ENCODE measurements at regions not wholly inside any gene's neighbourhood (a gene's known extent, or its start where the extent isn't known, plus 50 kb on each side); places are given as distances from the start of the nearest gene placed in this dataset.
"Not testable (repeated sequence)": the region's sequence is repeated elsewhere in the genome, so short reads cannot be mapped to it uniquely, and the experiment has no call there.

DNA sequence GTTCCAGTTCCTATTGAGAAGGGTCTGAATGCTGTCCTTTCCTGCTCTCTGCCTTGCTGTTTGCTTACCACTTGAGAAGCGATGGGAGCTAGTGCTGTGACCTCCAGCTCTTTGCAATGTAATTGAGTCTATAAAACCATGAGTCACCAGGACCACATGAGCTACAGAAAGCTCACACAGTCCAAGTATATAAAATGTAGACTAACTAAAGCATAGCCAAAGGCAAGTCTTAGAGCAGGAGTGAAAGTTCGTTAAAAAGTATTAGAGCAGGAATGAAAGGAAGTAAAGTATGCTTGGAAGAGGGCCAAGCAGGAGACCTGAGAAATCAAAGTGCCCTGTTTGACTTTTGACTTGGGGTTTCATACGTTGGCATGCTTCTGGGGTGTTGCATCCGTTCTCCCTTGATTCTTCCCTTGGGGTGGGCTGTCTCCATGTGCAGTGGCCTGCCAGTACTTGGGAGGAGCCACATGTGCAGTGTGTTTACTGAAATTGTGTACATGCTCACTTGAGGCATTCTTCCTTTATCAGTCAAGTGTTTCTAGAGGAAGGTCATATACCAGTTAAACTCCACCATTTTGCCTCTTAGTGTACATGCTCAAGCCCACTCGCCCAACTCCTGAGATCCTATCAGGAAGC lies 71.3 kb upstream of the KIT start:
- peak; percentile 80 for DNase-seq

DNA sequence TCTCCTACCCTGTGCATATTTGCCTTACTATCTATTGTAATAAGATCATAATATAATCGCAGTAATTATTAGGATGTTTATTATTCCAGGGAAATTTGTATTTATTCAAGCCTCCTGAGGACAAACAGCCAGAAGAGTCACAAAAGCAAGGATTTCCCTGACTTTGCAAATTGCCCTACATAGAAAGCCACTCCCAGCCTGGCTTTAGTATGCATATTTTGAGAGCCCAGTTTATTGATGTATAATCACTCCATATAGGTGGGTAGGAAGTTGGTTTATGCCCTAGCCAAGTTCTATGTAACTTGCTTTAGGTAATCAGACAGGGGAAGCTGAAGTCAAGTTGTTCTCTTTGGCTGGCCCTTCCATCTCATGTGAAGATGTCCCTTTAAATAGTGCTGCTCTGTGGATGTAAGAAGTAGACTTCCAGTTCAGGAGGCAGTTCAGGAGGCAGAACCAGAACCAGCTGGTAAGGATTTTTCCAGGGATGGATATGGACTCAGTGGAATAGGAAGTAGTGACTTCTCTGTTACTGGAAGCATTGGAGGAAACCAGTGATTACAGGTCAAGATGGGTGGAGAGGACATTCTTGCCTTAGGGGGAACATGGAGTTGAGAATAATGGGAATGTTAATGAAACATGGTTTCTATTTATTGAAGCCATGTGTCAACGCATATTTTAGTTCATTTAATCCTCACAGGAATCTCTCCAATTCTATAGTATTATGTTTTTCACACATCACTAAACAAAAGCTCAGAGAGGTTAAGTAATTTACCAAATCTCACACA lies 70.5 kb upstream of the KIT start:
- no peak for DNase-seq

DNA sequence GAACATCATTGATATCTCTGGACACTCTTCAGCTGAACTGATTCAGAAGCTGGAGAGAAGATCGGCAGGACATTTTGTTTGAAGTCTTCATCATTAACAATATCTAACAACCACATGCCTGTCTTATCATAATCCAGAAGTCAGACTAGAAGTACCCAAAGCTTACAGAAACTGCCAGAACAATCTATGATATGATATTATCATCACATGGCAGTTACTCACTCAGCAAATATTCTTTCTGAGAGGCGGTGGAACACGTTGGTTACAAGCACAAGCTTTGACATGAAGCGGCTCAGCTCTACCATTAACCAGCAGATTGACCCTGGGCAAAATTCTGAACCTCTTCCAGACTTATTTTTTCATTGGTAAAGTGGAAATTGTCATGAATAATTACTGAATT lies 69.4 kb upstream of the KIT start:
- DNase-seq = no peak

DNA sequence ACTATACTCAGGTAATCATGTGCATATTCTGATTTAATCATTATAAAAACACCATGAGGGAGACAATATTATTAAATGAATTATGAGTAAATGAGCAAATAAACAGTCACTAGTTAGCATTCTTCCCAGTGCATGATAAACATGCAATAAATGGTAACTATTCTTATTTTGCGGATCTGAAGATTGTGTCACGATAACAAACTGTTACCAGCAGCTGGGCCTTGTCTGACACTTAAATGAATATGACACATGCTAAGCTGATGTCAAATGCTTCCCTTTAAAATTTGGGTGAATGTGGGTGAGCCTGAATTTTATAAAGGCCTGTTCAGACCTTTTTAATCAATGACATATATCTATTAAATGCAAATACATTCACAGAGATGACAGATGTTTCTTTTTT lies 68.2 kb upstream of the KIT start:
- DNase-seq = no peak

DNA sequence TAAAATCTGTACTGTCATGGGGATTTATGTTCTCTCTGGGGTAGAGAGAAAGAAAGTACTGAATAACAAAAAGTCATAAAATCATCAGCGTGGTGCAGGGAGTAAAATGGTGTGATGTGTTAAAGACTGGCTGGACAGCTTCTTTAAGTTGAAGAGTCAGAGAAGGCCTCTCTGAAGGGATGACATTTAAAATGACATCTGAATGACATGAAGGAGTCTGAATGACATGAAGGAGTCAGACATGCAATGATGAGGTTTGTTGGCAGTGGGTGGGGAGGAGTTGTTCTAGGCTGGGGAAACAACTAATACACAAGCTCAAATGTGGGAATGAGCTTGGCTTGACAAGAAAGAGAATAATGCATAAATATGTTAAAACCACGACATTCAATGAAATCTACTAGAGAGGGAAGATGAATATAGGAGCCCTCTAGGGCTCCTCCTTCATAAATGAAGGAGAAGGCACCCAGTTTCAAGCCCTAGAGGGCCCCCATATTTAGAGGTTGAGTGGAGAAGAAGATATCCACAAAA lies 63.9 kb upstream of the KIT start:
- no peak for DNase-seq

DNA sequence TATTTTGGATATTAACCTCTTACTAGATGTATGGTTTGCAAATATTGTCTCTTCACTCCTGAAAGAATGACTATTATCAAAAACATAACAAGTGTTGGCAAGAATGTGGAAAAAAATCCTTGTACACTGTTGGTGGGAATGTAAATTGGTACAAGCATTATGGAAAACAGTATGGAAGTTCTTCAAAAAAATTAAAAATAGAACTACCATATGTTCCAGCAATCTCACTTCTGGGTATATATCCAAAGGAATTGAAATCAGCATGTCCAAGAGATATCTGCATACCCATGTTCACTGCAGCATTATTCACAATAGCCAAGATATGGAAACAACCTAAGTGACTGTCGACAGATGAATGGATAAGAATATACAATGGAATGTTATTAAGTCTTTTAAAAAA lies 61.6 kb upstream of the KIT start:
- no peak for DNase-seq

DNA sequence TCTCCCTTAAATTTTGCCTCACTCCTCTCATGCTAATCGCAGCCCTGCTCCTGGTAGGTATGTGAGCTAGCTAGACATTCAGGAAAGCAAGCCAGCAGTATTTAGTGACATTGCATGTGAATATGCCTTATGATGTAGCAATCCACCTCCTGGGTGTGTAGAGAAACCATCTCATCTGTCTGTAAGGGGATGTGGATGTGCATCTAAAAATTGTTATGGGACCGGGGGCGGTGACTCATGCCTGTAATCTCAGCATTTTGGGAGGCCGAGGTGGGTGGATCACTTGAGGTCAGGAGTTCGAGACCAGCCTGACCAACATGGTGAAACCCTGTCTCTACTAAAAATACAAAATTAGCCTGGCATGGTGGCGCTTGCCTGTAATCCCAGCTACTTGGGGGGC lies 60.1 kb upstream of the KIT start:
- DNase-seq = not testable (repeated sequence)

DNA sequence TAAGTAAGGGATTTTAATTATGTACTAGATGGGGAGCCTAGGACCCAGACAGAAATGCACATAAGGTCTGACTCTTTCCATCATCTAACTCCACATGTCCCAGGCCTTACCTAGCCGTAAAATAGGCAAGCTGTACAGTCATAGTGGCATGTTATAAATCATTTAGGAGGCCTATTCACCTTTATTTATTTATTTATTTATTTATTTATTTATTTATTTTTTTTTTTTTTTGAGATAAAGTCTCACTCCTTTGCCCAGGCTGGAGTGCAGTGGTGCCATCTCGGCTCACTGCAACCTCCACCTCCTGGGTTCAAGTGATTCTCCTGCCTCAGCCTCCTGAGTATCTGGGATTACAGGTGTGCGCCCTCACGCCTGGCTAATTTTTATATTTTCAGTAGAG lies 55.6 kb upstream of the KIT start:
- DNase-seq = not testable (repeated sequence)

DNA sequence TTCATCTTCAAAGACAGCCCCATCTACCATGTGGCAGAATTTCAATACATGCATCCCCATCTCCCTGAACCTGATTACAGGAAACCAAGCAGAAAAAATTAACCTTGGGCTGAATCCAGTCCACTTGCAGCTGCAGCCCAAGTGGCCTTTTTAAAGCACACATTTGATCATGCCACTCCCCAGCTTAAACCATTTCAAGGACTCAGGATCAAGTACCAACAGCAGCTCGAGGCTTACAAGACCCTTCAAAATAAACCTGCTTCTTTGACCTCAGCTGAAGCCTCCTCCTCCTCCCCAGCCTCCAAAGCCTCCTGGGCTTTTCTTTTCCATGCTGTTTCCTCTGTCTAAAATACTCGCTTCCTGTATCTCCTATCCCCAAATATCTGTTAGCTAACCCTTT lies 50.7 kb upstream of the KIT start:
- no peak for DNase-seq

DNA sequence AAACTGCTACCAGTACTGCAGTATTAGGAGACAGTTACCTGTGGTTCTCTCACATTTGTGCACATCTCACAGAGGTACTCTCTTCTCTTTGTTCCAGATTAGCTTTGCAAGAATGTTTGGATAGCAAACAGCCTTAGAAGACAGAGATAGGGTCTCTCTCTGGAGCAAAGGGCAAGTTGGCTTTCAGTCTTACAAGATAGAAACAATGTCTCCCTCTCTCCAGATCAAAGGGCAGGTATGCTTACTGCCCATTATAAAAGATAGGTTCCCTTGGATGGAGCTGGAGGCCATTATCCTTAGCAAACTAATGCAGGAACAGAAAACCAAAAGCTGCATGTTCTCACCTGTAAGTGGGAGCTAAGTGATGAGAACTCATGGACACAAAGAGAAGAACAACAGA lies 50.2 kb upstream of the KIT start:
- no peak for DNase-seq
